Adrenal gland (tissue), 9 donors: ENCODE measurements at regions not wholly inside any gene's neighbourhood (a gene's known extent, or its start where the extent isn't known, plus 50 kb on each side); places are given as distances from the start of the nearest gene placed in this dataset.
A peak's percentile ranks its signal among the peaks of the same experiment; 100 is the strongest.

Experiments used
- DNase-seq, 7 donors: peaks; one replicate each; pipeline ENCODE4 v3.0.0-alpha.2; 2019 to 2020
- H3K27ac ChIP-seq, 5 donors: fragments of 200-600 bp; sonication (generic) in 4 of 5; 1 replicate in 3 of 5; 2 replicates in 2 of 5; pipeline versions ENCODE4 v1.5.1 to v1.8.0; 2016 to 2020; ENCODE audit warnings: mild to moderate bottlenecking in 1 of 5
- H3K27me3 ChIP-seq: fragments of 200-600 bp; 2 replicates; pipeline ENCODE4 v1.8.0; 2021
- H3K36me3 ChIP-seq, 2 donors: fragments of 200-600 bp; replicated peaks in 1 of 2; 1 replicate in 1 of 2; 2 replicates in 1 of 2; pipeline versions ENCODE4 v1.5.1 to v1.8.0; 2018 to 2022
- H3K4me1 ChIP-seq, 2 donors: fragments of 200-600 bp; replicated peaks in 1 of 2; 1 replicate in 1 of 2; 2 replicates in 1 of 2; pipeline versions ENCODE4 v1.5.1 to v1.8.0; 2018 to 2021
- H3K4me3 ChIP-seq, 4 donors: fragments of 200-600 bp; sonication (generic) in 3 of 4; one replicate each; pipeline ENCODE4 v1.5.1; 2016 to 2018
- H3K9me3 ChIP-seq, 3 donors: fragments of 200-600 bp; sonication (generic) in 1 of 3; replicated peaks in 1 of 3; 1 replicate in 2 of 3; 2 replicates in 1 of 3; pipeline versions ENCODE4 v1.5.1 to v1.8.0; 2016 to 2021
- POLR2A ChIP-seq, 2 donors: fragments of 450-650 bp; IDR thresholded peaks; one replicate each; pipeline ENCODE4 v1.6.1; 2017; ENCODE audit warnings: antibody characterized with exemption in 2 of 2, mild to moderate bottlenecking in 2 of 2, moderate library complexity in 1 of 2
- WGBS, 4 donors: extraction: QIAGEN DNeasy Blood & Tissue Kit in 2 of 4; methylation state at CpG; one replicate each; pipeline versions ENCODE4 v1.1.5 to v1.1.7; 2013 to 2017; 5-methylcytosine and 5-hydroxymethylcytosine counted together
- intact Hi-C, 2 donors: fragments of 100-400 bp; cut with DNase I; formaldehyde crosslinking; loops; one replicate each; pipeline versions ENCODE4 v1.14.1 to v1.15.0; 2022 to 2023
- TF ChIP-seq, protein P1 (sequence below), 6 experiments: fragments of 450-650 bp in 4 of 6; fragments of 200-600 bp in 2 of 6; sonication (generic) in 1 of 6; IDR thresholded peaks; 1 replicate in 5 of 6; 2 replicates in 1 of 6; pipeline versions ENCODE4 v1.5.1 to v1.8.0; 2016 to 2021; ENCODE audit warnings: antibody characterized with exemption in 6 of 6, mild to moderate bottlenecking in 2 of 6, moderate library complexity in 1 of 6
- donor health status: healthy with polysubstance abuse.
- donor health status: Bipolar disorder and iron deficiency.
- donor health status: DM: yes; HTN: yes; CAD: no.
- donor health status: DM: no; HTN: no; CAD: no.
- donor health status: DM: no; HTN: no; CAD: no.

DNA sequence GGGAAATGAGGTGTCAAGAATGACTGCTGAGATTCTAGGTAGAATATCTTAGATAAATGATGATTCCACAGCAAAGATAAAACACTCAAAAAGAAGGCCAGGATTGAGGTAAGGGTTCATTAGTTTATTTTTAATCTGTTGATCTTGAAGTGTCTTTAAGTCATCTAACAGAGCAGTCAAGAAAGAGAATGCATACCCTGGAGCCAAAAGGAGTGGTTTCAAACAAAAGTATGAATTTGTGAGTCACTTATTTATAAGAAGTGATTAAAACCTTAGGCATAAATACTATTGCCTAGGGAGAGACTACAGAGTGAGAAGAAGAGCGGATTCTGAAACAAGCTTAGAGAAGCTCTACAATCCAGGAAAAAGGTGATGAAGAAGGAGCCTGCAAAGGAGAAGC lies 541.0 kb downstream of the DTWD2 start:
- TF ChIP-seq, protein P1, sequence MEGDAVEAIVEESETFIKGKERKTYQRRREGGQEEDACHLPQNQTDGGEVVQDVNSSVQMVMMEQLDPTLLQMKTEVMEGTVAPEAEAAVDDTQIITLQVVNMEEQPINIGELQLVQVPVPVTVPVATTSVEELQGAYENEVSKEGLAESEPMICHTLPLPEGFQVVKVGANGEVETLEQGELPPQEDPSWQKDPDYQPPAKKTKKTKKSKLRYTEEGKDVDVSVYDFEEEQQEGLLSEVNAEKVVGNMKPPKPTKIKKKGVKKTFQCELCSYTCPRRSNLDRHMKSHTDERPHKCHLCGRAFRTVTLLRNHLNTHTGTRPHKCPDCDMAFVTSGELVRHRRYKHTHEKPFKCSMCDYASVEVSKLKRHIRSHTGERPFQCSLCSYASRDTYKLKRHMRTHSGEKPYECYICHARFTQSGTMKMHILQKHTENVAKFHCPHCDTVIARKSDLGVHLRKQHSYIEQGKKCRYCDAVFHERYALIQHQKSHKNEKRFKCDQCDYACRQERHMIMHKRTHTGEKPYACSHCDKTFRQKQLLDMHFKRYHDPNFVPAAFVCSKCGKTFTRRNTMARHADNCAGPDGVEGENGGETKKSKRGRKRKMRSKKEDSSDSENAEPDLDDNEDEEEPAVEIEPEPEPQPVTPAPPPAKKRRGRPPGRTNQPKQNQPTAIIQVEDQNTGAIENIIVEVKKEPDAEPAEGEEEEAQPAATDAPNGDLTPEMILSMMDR (IDR thresholded peaks at IDR 0.05), result no peak
- no peak for TF ChIP-seq POLR2A (IDR thresholded peaks at IDR 0.05)
- Histone ChIP-seq H3K27ac (no peak overlapping the region), H3K4me3 (peak overlapping the region in 1 of 4 donors; percentile 18), H3K36me3 (no peaks in the 10 kb centered on the region), H3K27me3 (no peaks in the 10 kb centered on the region), H3K9me3 (no peaks in the 10 kb centered on the region), H3K4me1 (no peaks in the 10 kb centered on the region)
- 89 to 97% (median 93%) methylated on average over 1 of the region's 1 CpG for WGBS, 4 donors
- intact Hi-C loops, result no loop called here
- no peak for DNase-seq

GRCh38 chr5:118441956-118442355 lies 546.4 kb downstream of the DTWD2 start:
- WGBS, 4 donors, result 63 to 73% (median 64%) methylated on average over 2 of the region's 2 CpGs
- H3K9me3 ChIP-seq, result no peaks in the 10 kb centered on the region
- H3K4me1 ChIP-seq, result no peaks in the 10 kb centered on the region
- no peak for TF ChIP-seq POLR2A (IDR thresholded peaks at IDR 0.05)
- TF ChIP-seq, protein P1 (IDR thresholded peaks at IDR 0.05), result no peak
- no peak overlapping the region for H3K27ac ChIP-seq
- intact Hi-C loops, result no loop called here
- no peak for DNase-seq
- no peak overlapping the region for H3K4me3 ChIP-seq
- no peaks in the 10 kb centered on the region for H3K36me3 ChIP-seq
- H3K27me3 ChIP-seq, result no peaks in the 10 kb centered on the region

GRCh38 chr5:118441034-118441433 lies 547.3 kb downstream of the DTWD2 start:
- no peak overlapping the region for H3K4me3 ChIP-seq
- H3K36me3 ChIP-seq, result no peaks in the 10 kb centered on the region
- intact Hi-C loops, result no loop called here
- DNase-seq, result no peak
- 55 to 71% (median 67%) methylated on average over 4 of the region's 4 CpGs for WGBS, 4 donors
- TF ChIP-seq, protein P1 (IDR thresholded peaks at IDR 0.05), result no peak
- TF ChIP-seq POLR2A (IDR thresholded peaks at IDR 0.05), result no peak
- no peaks in the 10 kb centered on the region for H3K4me1 ChIP-seq
- no peaks in the 10 kb centered on the region for H3K9me3 ChIP-seq
- H3K27me3 ChIP-seq, result no peaks in the 10 kb centered on the region
- H3K27ac ChIP-seq, result no peak overlapping the region

GRCh38 chr5:118440496-118440895 lies 547.9 kb downstream of the DTWD2 start:
- DNase-seq, result no peak
- Histone ChIP-seq H3K27me3 (no peaks in the 10 kb centered on the region), H3K9me3 (no peaks in the 10 kb centered on the region), H3K36me3 (no peaks in the 10 kb centered on the region), H3K4me1 (no peaks in the 10 kb centered on the region), H3K27ac (no peak overlapping the region), H3K4me3 (no peak overlapping the region)
- 57 to 76% (median 67%) methylated on average over 5 of the region's 5 CpGs for WGBS, 4 donors
- TF ChIP-seq, protein P1 (IDR thresholded peaks at IDR 0.05), result no peak
- no peak for TF ChIP-seq POLR2A (IDR thresholded peaks at IDR 0.05)
- intact Hi-C loops, result no loop called here
